Neutrophil (primary cell): ENCODE measurements at regions not wholly inside any gene's neighbourhood (a gene's known extent, or its start where the extent isn't known, plus 50 kb on each side); places are given as distances from the start of the nearest gene placed in this dataset.
"Not testable (repeated sequence)": the region's sequence is repeated elsewhere in the genome, so short reads cannot be mapped to it uniquely, and the experiment has no call there.

Experiments used
- H3K27ac ChIP-seq: fragments of 200-600 bp; sonication (generic); 2 replicates; pipeline ENCODE4 v1.5.1; 2016; ENCODE audit warnings: mild to moderate bottlenecking, moderate library complexity
- H3K27me3 ChIP-seq: fragments of 200-600 bp; sonication (generic); 2 replicates; pipeline ENCODE4 v1.6.0; 2016; ENCODE audit warnings: mild to moderate bottlenecking
- H3K36me3 ChIP-seq: fragments of 200-600 bp; sonication (generic); 2 replicates; pipeline ENCODE4 v1.5.1; 2017
- H3K4me1 ChIP-seq, 2 experiments: fragments of 200-600 bp in 1 of 2; sonication (generic) in 1 of 2; 1 replicate in 1 of 2; 2 replicates in 1 of 2; pipeline versions ENCODE4 v1.5.1 to v1.6.1; 2013 to 2016; ENCODE audit warnings: low read depth in 1 of 2, low read length in 1 of 2, mild to moderate bottlenecking in 1 of 2, moderate library complexity in 1 of 2; ENCODE audit not compliant: control insufficient read depth in 1 of 2, insufficient read depth in 1 of 2
- H3K4me3 ChIP-seq, 2 experiments: fragments of 200-600 bp in 1 of 2; sonication (generic) in 1 of 2; 1 replicate in 1 of 2; 2 replicates in 1 of 2; pipeline ENCODE4 v1.5.1; 2013 to 2016; ENCODE audit warnings: low read depth in 1 of 2, low read length in 1 of 2, mild to moderate bottlenecking in 1 of 2, moderate library complexity in 1 of 2
- H3K9me3 ChIP-seq: fragments of 200-600 bp; sonication (generic); 2 replicates; pipeline ENCODE4 v1.5.1; 2016
- CTCF ChIP-seq: fragments of 200-600 bp; sonication (generic); IDR thresholded peaks from 2 replicates; pipeline ENCODE4 v1.5.1; 2016; ENCODE audit warnings: antibody characterized with exemption

- Histone ChIP-seq H3K4me3 (no peak overlapping the region), H3K27ac (no peak overlapping the region), H3K4me1 (no peaks in the 10 kb centered on the region), H3K9me3 (no peaks in the 10 kb centered on the region), H3K27me3 (no peaks in the 10 kb centered on the region), H3K36me3 (no peaks in the 10 kb centered on the region)
- no peak for TF ChIP-seq CTCF
Observed at GRCh38 chr5:62767650-62768049, 189.0 kb downstream of the LRRC70 start.

- H3K27ac ChIP-seq: no peak overlapping the region
- H3K9me3 ChIP-seq: no peaks in the 10 kb centered on the region
- H3K4me3 ChIP-seq: no peak overlapping the region
- no peaks in the 10 kb centered on the region for H3K36me3 ChIP-seq
- no peak for TF ChIP-seq CTCF
- H3K4me1 ChIP-seq: no peaks in the 10 kb centered on the region
- no peaks in the 10 kb centered on the region for H3K27me3 ChIP-seq
Observed at GRCh38 chr5:62767077-62767476, 188.5 kb downstream of the LRRC70 start.

- no peak for TF ChIP-seq CTCF
- Histone ChIP-seq H3K4me3 (no peak overlapping the region), H3K36me3 (no peaks in the 10 kb centered on the region), H3K27ac (no peak overlapping the region), H3K9me3 (no peaks in the 10 kb centered on the region), H3K4me1 (no peaks in the 10 kb centered on the region), H3K27me3 (no peaks in the 10 kb centered on the region)
Observed at GRCh38 chr5:62762503-62762902, 183.9 kb downstream of the LRRC70 start.

GRCh38 chr5:62757686-62758085 lies 179.1 kb downstream of the LRRC70 start:
- H3K36me3 ChIP-seq, H3K4me3 ChIP-seq, H3K9me3 ChIP-seq, H3K27ac ChIP-seq, H3K27me3 ChIP-seq, H3K4me1 ChIP-seq: not testable (repeated sequence)

GRCh38 chr5:62752998-62753367 lies 174.4 kb downstream of the LRRC70 start:
- not testable (repeated sequence) for H3K27me3 ChIP-seq, H3K36me3 ChIP-seq, H3K4me1 ChIP-seq, H3K4me3 ChIP-seq, H3K27ac ChIP-seq, H3K9me3 ChIP-seq

GRCh38 chr5:62752056-62752997 lies 173.7 kb downstream of the LRRC70 start:
- H3K4me1 ChIP-seq, H3K27ac ChIP-seq, H3K9me3 ChIP-seq, H3K27me3 ChIP-seq, H3K4me3 ChIP-seq, H3K36me3 ChIP-seq: not testable (repeated sequence)

GRCh38 chr5:62742207-62742606 lies 163.6 kb downstream of the LRRC70 start:
- Histone ChIP-seq H3K36me3 (no peaks in the 10 kb centered on the region), H3K9me3 (no peaks in the 10 kb centered on the region), H3K4me3 (no peak overlapping the region), H3K27ac (no peak overlapping the region), H3K27me3 (no peaks in the 10 kb centered on the region), H3K4me1 (peaks cover 4 to 13% of the 10 kb centered on the region in 2 experiments)
- TF ChIP-seq CTCF: no peak
